Activated CD8-positive, alpha-beta T cell treated with anti-CD3 and anti-CD28 coated beads for 36 hours (primary cell): ENCODE measurements at regions not wholly inside any gene's neighbourhood (a gene's known extent, or its start where the extent isn't known, plus 50 kb on each side); places are given as distances from the start of the nearest gene placed in this dataset.

Experiments
- ATAC-seq: fragments of 200-7000 bp; cut with Tn5 transposase; one replicate; pipeline ENCODE4 v1.10.0; 2021; ENCODE audit warnings: mild to moderate bottlenecking, moderate library complexity
- CTCF ChIA-PET: fragments of 350-600 bp; sonication (Branson Sonifier 250); formaldehyde crosslinking; loops from one replicate; lab custom pipeline; 2021; ENCODE audit warnings: antibody characterized with exemption; lab: Charles Lee
- POLR2A ChIA-PET: fragments of 350-600 bp; sonication (Branson Sonifier 250); formaldehyde crosslinking; loops from one replicate; lab custom pipeline; 2021; ENCODE audit warnings: antibody characterized with exemption; lab: Charles Lee
- DNase-seq: peaks from one replicate; pipeline ENCODE4 v3.0.0-alpha.2; 2020
- H3K27ac Mint-ChIP-seq: one replicate; pipeline ENCODE4 v1.8.0; 2021; ENCODE audit warnings: mild to moderate bottlenecking, mixed read lengths
- H3K27me3 Mint-ChIP-seq: one replicate; pipeline ENCODE4 v1.8.0; 2021; ENCODE audit warnings: mixed read lengths
- H3K36me3 Mint-ChIP-seq: one replicate; pipeline ENCODE4 v1.8.0; 2021; ENCODE audit warnings: low read depth, mixed read lengths
- H3K4me1 Mint-ChIP-seq: one replicate; pipeline ENCODE4 v1.8.0; 2021; ENCODE audit warnings: low read depth, mixed read lengths
- H3K4me3 Mint-ChIP-seq: one replicate; pipeline ENCODE4 v1.8.0; 2021; ENCODE audit warnings: mild to moderate bottlenecking, moderate library complexity, mixed read lengths
- H3K9me3 Mint-ChIP-seq: one replicate; pipeline ENCODE4 v1.8.0; 2021; ENCODE audit warnings: mixed read lengths
- CTCF ChIP-seq: fragments of 200-600 bp; IDR thresholded peaks from one replicate; pipeline ENCODE4 v1.8.0; 2022; ENCODE audit warnings: antibody characterized with exemption, mild to moderate bottlenecking
- intact Hi-C: fragments of 100-400 bp; cut with micrococcal nuclease; formaldehyde crosslinking; loops from one replicate; pipeline ENCODE4 v1.10.0; 2022

GRCh38 chr16:85432606-85433005, 180.5 kb upstream of the GSE1 start:
- no peaks in the 10 kb centered on the region for H3K36me3 Mint-ChIP-seq
- TF ChIP-seq CTCF, result no peak
- intact Hi-C loops, result no loop called here
- H3K27ac Mint-ChIP-seq, result no peak overlapping the region
- H3K4me3 Mint-ChIP-seq, result no peak overlapping the region
- ChIA-PET CTCF (interaction anchor here (1.9 kb wide), 1 partner anchor 12 kb away, joined by 8 read pairs; no protein-coding TSS in a partner anchor), POLR2A (interaction anchor here (1.1 kb wide), 1 partner anchor 15 kb away, joined by 3 read pairs; no protein-coding TSS in a partner anchor)
- H3K9me3 Mint-ChIP-seq, result no peaks in the 10 kb centered on the region
- ATAC-seq (no peak), DNase-seq (no peak)
- H3K4me1 Mint-ChIP-seq, result no peaks in the 10 kb centered on the region
- no peaks in the 10 kb centered on the region for H3K27me3 Mint-ChIP-seq

- Mint-ChIP-seq H3K36me3 (no peaks in the 10 kb centered on the region), H3K27ac (no peak overlapping the region)
These were observed 179.6 kb upstream of the GSE1 start for GRCh38 chr16:85433477-85433876.

GRCh38 chr16:85435286-85435685, 177.8 kb upstream of the GSE1 start:
- CTCF ChIA-PET, result no interaction called here
- H3K27ac Mint-ChIP-seq, result no peak overlapping the region

More at GRCh38 chr16:85433477-85433876, 179.6 kb upstream of the GSE1 start:
- DNase-seq (no peak), ATAC-seq (no peak)
- POLR2A ChIA-PET, result no interaction called here
- no peaks in the 10 kb centered on the region for H3K27me3 Mint-ChIP-seq
- CTCF ChIA-PET, result interaction anchor here (1.0 to 1.2 kb wide), 2 partner anchors 176 to 183 kb away, joined by 3 read pairs; no protein-coding TSS in a partner anchor
- H3K9me3 Mint-ChIP-seq, result no peaks in the 10 kb centered on the region
- H3K4me3 Mint-ChIP-seq, result no peak overlapping the region
- intact Hi-C loops, result no loop called here
- no peak for TF ChIP-seq CTCF
- no peaks in the 10 kb centered on the region for H3K4me1 Mint-ChIP-seq

GRCh38 chr16:85435700-85436099, 177.4 kb upstream of the GSE1 start:
- DNase-seq (no peak), ATAC-seq (no peak)
- intact Hi-C loops, result no loop called here
- Mint-ChIP-seq H3K36me3 (no peaks in the 10 kb centered on the region), H3K27me3 (no peaks in the 10 kb centered on the region), H3K9me3 (no peaks in the 10 kb centered on the region), H3K27ac (no peak overlapping the region), H3K4me1 (no peaks in the 10 kb centered on the region), H3K4me3 (no peak overlapping the region)
- POLR2A ChIA-PET, result no interaction called here
- CTCF ChIA-PET, result interaction anchor here (0.8 kb wide), 1 partner anchor 15 kb away, joined by 3 read pairs; no protein-coding TSS in a partner anchor
- no peak for TF ChIP-seq CTCF

More at GRCh38 chr16:85435286-85435685, 177.8 kb upstream of the GSE1 start:
- Mint-ChIP-seq H3K4me1 (no peaks in the 10 kb centered on the region), H3K9me3 (no peaks in the 10 kb centered on the region), H3K36me3 (no peaks in the 10 kb centered on the region), H3K4me3 (no peak overlapping the region), H3K27me3 (no peaks in the 10 kb centered on the region)
- no peak for TF ChIP-seq CTCF
- DNase-seq (no peak), ATAC-seq (no peak)
- intact Hi-C loops, result no loop called here
- POLR2A ChIA-PET, result no interaction called here

- intact Hi-C loops, result no loop called here
- H3K4me3 Mint-ChIP-seq, result no peak overlapping the region
- POLR2A ChIA-PET, result interaction anchor here (1.0 kb wide), 1 partner anchor 11 kb away, joined by 3 read pairs; no protein-coding TSS in a partner anchor
- no peaks in the 10 kb centered on the region for H3K9me3 Mint-ChIP-seq
- H3K27ac Mint-ChIP-seq, result no peak overlapping the region
- ATAC-seq (no peak), DNase-seq (no peak)
- no peak for TF ChIP-seq CTCF
- no peaks in the 10 kb centered on the region for H3K36me3 Mint-ChIP-seq
- no peaks in the 10 kb centered on the region for H3K27me3 Mint-ChIP-seq
- no peaks in the 10 kb centered on the region for H3K4me1 Mint-ChIP-seq
- CTCF ChIA-PET, result interaction anchor here (0.8 to 1.1 kb wide), 2 partner anchors 16 to 21 kb away, joined by 3 read pairs; no protein-coding TSS in a partner anchor
These were observed 176.9 kb upstream of the GSE1 start for GRCh38 chr16:85436207-85436606.
